K562 (cell line): ENCODE measurements at regions not wholly inside any gene's neighbourhood (a gene's known extent, or its start where the extent isn't known, plus 50 kb on each side); places are given as distances from the start of the nearest gene placed in this dataset.

ENCODE experiments used
- ATAC-seq: fragments of 200-7000 bp; cut with Tn5 transposase; 3 replicates; pipeline ENCODE4 v1.9.1; 2020; ENCODE audit warnings: moderate library complexity
- BruUV-seq: library from RNA; stranded (reverse); fragments of 400-500 nt; replicated peaks from 2 replicates; lab custom pipeline; 2021; lab: Mats Ljungman, UMichigan
- CTCF ChIA-PET: fragments of 300-600 bp; formaldehyde crosslinking; extraction: SDS; loops from one replicate; lab custom pipeline; 2021; ENCODE audit warnings: low intra/inter-chr PET ratio; lab: Yijun Ruan, JAX
- POLR2A ChIA-PET: fragments of 300-600, 350-650 bp; sonication (Branson Sonifier 250); formaldehyde crosslinking; extraction: SDS; loops from one replicate; lab custom pipeline; 2021; ENCODE audit warnings: antibody characterized with exemption, inconsistent platforms; lab: Yijun Ruan, JAX
- DNase-seq, 4 experiments: peaks; one replicate each; pipeline versions ENCODE4 v3.0.0 to v3.0.0-alpha.2; 2011 to 2018; ENCODE audit warnings: low spot score in 3 of 4, mixed read lengths in 3 of 4; ENCODE audit errors: extremely low read depth in 1 of 4
- FAIRE-seq: peaks from 2 replicates; lab custom pipeline; 2011; peaks lifted over from hg19 to GRCh38; lab: Jason Lieb, UNC
- H2AFZ ChIP-seq: 2 replicates; pipeline ENCODE4 v1.6.0; 2011; ENCODE audit warnings: low read depth, low read length, control low read depth, inconsistent platforms
- H3K27ac ChIP-seq: fragments of 200-600 bp; 3 replicates; pipeline ENCODE4 v1.8.0; 2011; ENCODE audit warnings: low read depth, mild to moderate bottlenecking, control low read depth, inconsistent platforms, low read length, moderate library complexity, mixed read lengths; ENCODE audit errors: extremely low read depth
- H3K27me3 ChIP-seq, 2 experiments: fragments of 300-600 bp in 1 of 2; 2 replicates in 1 of 2; 3 replicates in 1 of 2; pipeline versions ENCODE4 v1.6.0 to v1.8.0; 2011; ENCODE audit warnings: inconsistent platforms in 2 of 2, low read length in 2 of 2, mild to moderate bottlenecking in 1 of 2, mixed read lengths in 1 of 2, moderate library complexity in 1 of 2; ENCODE audit not compliant: control insufficient read depth in 2 of 2, insufficient read depth in 2 of 2
- H3K36me3 ChIP-seq: fragments of 300-600 bp; 3 replicates; pipeline ENCODE4 v1.8.0; 2011; ENCODE audit warnings: mild to moderate bottlenecking, low read length, inconsistent platforms; ENCODE audit not compliant: control insufficient read depth, insufficient read depth
- H3K4me1 ChIP-seq, 2 experiments: fragments of 200-600 bp in 1 of 2; replicated peaks in 1 of 2; 2 replicates in 1 of 2; 3 replicates in 1 of 2; pipeline versions ENCODE4 v1.5.1 to v1.8.0; 2011; ENCODE audit warnings: inconsistent platforms in 2 of 2, low read length in 2 of 2, mild to moderate bottlenecking in 1 of 2, mixed read lengths in 1 of 2, moderate library complexity in 1 of 2; ENCODE audit not compliant: control insufficient read depth in 2 of 2, insufficient read depth in 2 of 2
- H3K4me2 ChIP-seq: 2 replicates; pipeline ENCODE4 v1.6.1; 2011; ENCODE audit warnings: low read length, control low read depth, inconsistent platforms, mixed read lengths; ENCODE audit not compliant: insufficient read depth
- H3K4me3 ChIP-seq: fragments of 200-600 bp; sonication (generic), shearing (Covaris generic); 2 replicates; pipeline ENCODE4 v1.5.1; 2016; ENCODE audit warnings: control low read depth, inconsistent platforms
- H3K79me2 ChIP-seq: fragments of 200-600 bp; 3 replicates; pipeline ENCODE4 v1.8.0; 2011; ENCODE audit warnings: low read length, inconsistent platforms; ENCODE audit not compliant: control insufficient read depth, insufficient read depth
- H3K9ac ChIP-seq, 2 experiments: 2 replicates each; pipeline versions ENCODE4 v1.6.0 to v1.6.1; 2011; ENCODE audit warnings: low read depth in 2 of 2, low read length in 2 of 2, control low read depth in 1 of 2, inconsistent platforms in 1 of 2, mild to moderate bottlenecking in 1 of 2, mixed read lengths in 1 of 2; ENCODE audit not compliant: insufficient read depth in 1 of 2
- H3K9me1 ChIP-seq: one replicate; pipeline ENCODE4 v1.6.0; 2011; ENCODE audit warnings: inconsistent platforms, mild to moderate bottlenecking, low read length, moderate library complexity; ENCODE audit not compliant: control insufficient read depth, insufficient read depth
- H3K9me3 ChIP-seq: replicated peaks from 2 replicates; pipeline ENCODE4 v1.5.1; 2011; ENCODE audit warnings: low read depth, low read length, inconsistent platforms; ENCODE audit not compliant: control insufficient read depth, insufficient read depth
- H4K20me1 ChIP-seq: replicated peaks from 2 replicates; pipeline ENCODE4 v1.6.1; 2011; ENCODE audit warnings: low read length, inconsistent platforms, mixed read lengths; ENCODE audit not compliant: control insufficient read depth, insufficient read depth
- BRD9 ChIP-seq: fragments of 450-650 bp; IDR thresholded peaks from 2 replicates; pipeline ENCODE4 v1.6.1; 2018; ENCODE audit warnings: low read depth; ENCODE audit not compliant: partially characterized antibody
- FOS ChIP-seq: IDR thresholded peaks from 3 replicates; pipeline ENCODE4 v1.6.1; 2011; ENCODE audit not compliant: insufficient read length; ENCODE audit errors: extremely low read depth
- FUS ChIP-seq: fragments of 200-400 bp; formaldehyde crosslinking; optimal IDR thresholded peaks from 2 replicates; pipeline ENCODE3; 2017; ENCODE audit warnings: low read depth, low read length
- GATAD2A ChIP-seq: fragments of 450-650 bp; IDR thresholded peaks from 2 replicates; pipeline ENCODE4 v1.6.1; 2017
- HNRNPUL1 ChIP-seq: fragments of 200-400 bp; formaldehyde crosslinking; IDR thresholded peaks from 2 replicates; pipeline ENCODE4 v1.6.1; 2017; ENCODE audit warnings: low read length
- RAD21 ChIP-seq, 2 experiments: fragments of 250-450 bp in 1 of 2; fragments of 450-650 bp in 1 of 2; sonication (Bioruptor Pico) in 1 of 2; formaldehyde crosslinking in 1 of 2; IDR thresholded peaks in 1 of 2; conservative IDR thresholded peaks in 1 of 2; 2 replicates each; pipeline versions ENCODE4 v1.4.0 to v1.8.0; 2020 to 2022; ENCODE audit warnings: mild to moderate bottlenecking in 2 of 2, moderate library complexity in 1 of 2
- ZNF212 ChIP-seq: fragments of 450-650 bp; formaldehyde crosslinking; IDR thresholded peaks from 2 replicates; pipeline ENCODE4 v1.4.0; 2020; ENCODE audit warnings: mild to moderate bottlenecking
- WGBS: fragments of 100-300 bp; shearing (Covaris generic); methylation state at CpG from one replicate; pipeline ENCODE4 v1.1.6; 2016; ENCODE audit warnings: low coverage, mixed read lengths; ENCODE audit not compliant: insufficient coverage; ENCODE audit errors: missing lambda C conversion rate; 5-methylcytosine and 5-hydroxymethylcytosine counted together
- in situ Hi-C: fragments of 300-500 bp; cut with MboI; formaldehyde crosslinking; loops from 4 replicates; pipeline ENCODE4 v1.15.0; 2018; ENCODE audit warnings: inconsistent platforms, mixed read lengths
- intact Hi-C: fragments of 100-400 bp; cut with micrococcal nuclease; formaldehyde crosslinking; loops from 2 replicates; pipeline ENCODE4 v1.14.2; 2022
- TF ChIP-seq, protein P1 (sequence below), 2 experiments: IDR thresholded peaks; 2 replicates each; pipeline ENCODE4 v1.6.1; 2011; ENCODE audit warnings: borderline replicate concordance in 1 of 2, control low read depth in 1 of 2, low read depth in 1 of 2, low read length in 1 of 2, mild to moderate bottlenecking in 1 of 2, mixed read lengths in 1 of 2, moderate library complexity in 1 of 2; ENCODE audit not compliant: insufficient read depth in 1 of 2, insufficient read length in 1 of 2, poor library complexity in 1 of 2, severe bottlenecking in 1 of 2; ENCODE audit errors: extremely low read depth in 1 of 2
- TF ChIP-seq, protein P2 (sequence below): fragments of 250-450 bp; sonication (Bioruptor Pico); IDR thresholded peaks from 2 replicates; pipeline ENCODE4 v1.6.1; 2021; ENCODE audit warnings: mild to moderate bottlenecking
- TF ChIP-seq, protein P3 (sequence below): fragments of 450-650 bp; IDR thresholded peaks from 2 replicates; pipeline ENCODE4 v1.6.1; 2016
- TF ChIP-seq, protein P4 (sequence below), 2 experiments: fragments of 200-800 bp in 1 of 2; sonication (Bioruptor generic) in 1 of 2; sonication (generic) in 1 of 2; formaldehyde crosslinking in 1 of 2; IDR thresholded peaks in 1 of 2; conservative IDR thresholded peaks in 1 of 2; 2 replicates each; pipeline versions ENCODE4 v1.5.0 to v1.6.1; 2016 to 2020; ENCODE audit warnings: missing compliant biosample characterization in 1 of 2, missing genetic modification characterization in 1 of 2, missing genetic modification reagents in 1 of 2

DNA sequence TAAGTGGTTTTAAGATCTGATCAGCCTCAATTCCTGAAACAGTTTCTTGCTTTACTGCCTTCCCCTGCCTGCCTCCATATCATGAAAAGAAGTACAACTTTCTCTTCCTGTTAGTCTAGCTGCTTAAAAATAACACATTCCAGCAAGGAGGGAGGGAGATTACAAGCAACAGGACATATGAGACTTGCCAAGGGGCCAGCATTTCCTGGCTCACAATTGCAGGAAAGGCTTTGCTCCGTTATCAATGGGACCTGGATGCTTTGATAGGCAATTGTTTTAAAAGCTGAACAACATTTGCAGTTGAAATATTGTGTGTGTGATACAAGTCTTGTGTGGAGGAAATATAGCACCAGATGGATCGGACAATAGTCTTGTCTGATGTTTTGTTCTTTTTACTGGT, 425.0 kb downstream of the FAT4 start (continued):
- TF ChIP-seq, protein P1, sequence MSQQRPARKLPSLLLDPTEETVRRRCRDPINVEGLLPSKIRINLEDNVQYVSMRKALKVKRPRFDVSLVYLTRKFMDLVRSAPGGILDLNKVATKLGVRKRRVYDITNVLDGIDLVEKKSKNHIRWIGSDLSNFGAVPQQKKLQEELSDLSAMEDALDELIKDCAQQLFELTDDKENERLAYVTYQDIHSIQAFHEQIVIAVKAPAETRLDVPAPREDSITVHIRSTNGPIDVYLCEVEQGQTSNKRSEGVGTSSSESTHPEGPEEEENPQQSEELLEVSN (IDR thresholded peaks at IDR 0.05; ENCODE audit: borderline replicate concordance in 1 of 2, extremely low read depth in 1 of 2, insufficient read depth in 1 of 2, insufficient read length in 1 of 2, low read depth in 1 of 2, low read length in 1 of 2, poor library complexity in 1 of 2, severe bottlenecking in 1 of 2) = no peak
- no peak for TF ChIP-seq HNRNPUL1
- no peak for TF ChIP-seq FOS
- TF ChIP-seq, protein P2, sequence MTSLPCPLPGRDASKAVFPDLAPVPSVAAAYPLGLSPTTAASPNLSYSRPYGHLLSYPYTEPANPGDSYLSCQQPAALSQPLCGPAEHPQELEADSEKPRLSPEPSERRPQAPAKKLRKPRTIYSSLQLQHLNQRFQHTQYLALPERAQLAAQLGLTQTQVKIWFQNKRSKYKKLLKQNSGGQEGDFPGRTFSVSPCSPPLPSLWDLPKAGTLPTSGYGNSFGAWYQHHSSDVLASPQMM = no peak
- TF ChIP-seq, protein P3, sequence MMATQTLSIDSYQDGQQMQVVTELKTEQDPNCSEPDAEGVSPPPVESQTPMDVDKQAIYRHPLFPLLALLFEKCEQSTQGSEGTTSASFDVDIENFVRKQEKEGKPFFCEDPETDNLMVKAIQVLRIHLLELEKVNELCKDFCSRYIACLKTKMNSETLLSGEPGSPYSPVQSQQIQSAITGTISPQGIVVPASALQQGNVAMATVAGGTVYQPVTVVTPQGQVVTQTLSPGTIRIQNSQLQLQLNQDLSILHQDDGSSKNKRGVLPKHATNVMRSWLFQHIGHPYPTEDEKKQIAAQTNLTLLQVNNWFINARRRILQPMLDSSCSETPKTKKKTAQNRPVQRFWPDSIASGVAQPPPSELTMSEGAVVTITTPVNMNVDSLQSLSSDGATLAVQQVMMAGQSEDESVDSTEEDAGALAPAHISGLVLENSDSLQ = no peak
- TF ChIP-seq FUS = no peak

DNA sequence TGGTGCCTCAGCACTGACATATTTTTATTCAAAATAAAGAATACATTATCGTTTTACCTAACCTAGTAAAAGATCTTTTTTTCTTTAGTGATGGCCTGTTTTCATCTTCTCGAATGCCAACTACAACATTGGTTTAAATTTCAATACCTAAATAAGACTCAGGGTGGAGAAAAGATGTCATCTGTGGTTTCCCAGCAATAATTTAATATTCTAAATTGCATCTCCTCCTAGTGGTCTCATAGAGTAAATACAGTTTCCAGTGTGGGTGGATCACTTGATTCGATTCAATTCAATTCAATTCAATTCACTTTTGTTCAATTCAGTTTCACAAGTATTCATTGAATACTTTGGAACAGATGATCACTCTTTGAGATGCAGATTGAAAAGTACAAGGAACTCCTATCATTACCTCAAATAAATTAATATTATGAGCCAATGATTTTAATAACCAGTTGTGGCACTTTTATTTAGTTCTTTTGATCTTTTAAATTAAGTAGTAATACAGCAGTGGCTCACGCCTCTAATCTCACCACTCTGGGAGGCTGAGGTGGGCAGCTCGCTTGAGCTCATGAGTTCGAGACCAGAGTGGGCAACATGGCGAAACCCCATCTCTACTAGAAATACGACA, 427.2 kb downstream of the FAT4 start:
- Histone ChIP-seq H3K4me1 (no peaks in the 10 kb centered on the region), H3K4me3 (no peak overlapping the region), H3K27me3 (no peaks in the 10 kb centered on the region), H4K20me1 (no peaks in the 10 kb centered on the region), H3K9ac (no peak overlapping the region), H2AFZ (no peak overlapping the region), H3K4me2 (no peak overlapping the region), H3K79me2 (no peaks in the 10 kb centered on the region), H3K36me3 (no peaks in the 10 kb centered on the region), H3K9me1 (no peaks in the 10 kb centered on the region), H3K27ac (no peak overlapping the region), H3K9me3 (no peaks in the 10 kb centered on the region)
- in situ Hi-C loops = loop anchor here (25.0 kb wide), 1 partner anchor 430 kb away; the partner anchor contains the start of gene FAT4
- ATAC-seq = no peak
- 1% methylated on average over 8 of the region's 8 CpGs for WGBS
- ChIA-PET CTCF (no interaction called here), POLR2A (no interaction called here)
- peak in 2 of 4 experiments; percentile 11 to 13 for DNase-seq
- intact Hi-C loops = loop anchor here (5.0 kb wide), 1 partner anchor 430 kb away; the partner anchor contains the start of gene FAT4
- BruUV-seq = no TSS peak
- no peak for FAIRE-seq
- TF ChIP-seq BRD9 (no peak), RAD21 (CRISPR knock-in tag; conservative IDR thresholded peaks at IDR 0.05 in 1 of 2, IDR thresholded peaks at IDR 0.05 in 1 of 2) (0 out of 4 replicates have a peak, but pooled peaks of 1 of the 2 experiments have one; percentile 22), ZNF212 (CRISPR knock-in tag) (no peak), GATAD2A (no peak)
- TF ChIP-seq, protein P4, sequence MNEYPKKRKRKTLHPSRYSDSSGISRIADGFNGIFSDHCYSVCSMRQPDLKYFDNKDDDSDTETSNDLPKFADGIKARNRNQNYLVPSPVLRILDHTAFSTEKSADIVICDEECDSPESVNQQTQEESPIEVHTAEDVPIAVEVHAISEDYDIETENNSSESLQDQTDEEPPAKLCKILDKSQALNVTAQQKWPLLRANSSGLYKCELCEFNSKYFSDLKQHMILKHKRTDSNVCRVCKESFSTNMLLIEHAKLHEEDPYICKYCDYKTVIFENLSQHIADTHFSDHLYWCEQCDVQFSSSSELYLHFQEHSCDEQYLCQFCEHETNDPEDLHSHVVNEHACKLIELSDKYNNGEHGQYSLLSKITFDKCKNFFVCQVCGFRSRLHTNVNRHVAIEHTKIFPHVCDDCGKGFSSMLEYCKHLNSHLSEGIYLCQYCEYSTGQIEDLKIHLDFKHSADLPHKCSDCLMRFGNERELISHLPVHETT (CRISPR knock-in tag; conservative IDR thresholded peaks at IDR 0.05 in 1 of 2, IDR thresholded peaks at IDR 0.05 in 1 of 2) = no peak
